Stimulated activated CD4-positive, alpha-beta T cell treated with anti-CD3 and anti-CD28 coated beads, Interleukin-12 subunit alpha, Interleukin-12 subunit beta, amount 100 ng/mL, for 24 hours (primary cell): ENCODE measurements at regions not wholly inside any gene's neighbourhood (a gene's known extent, or its start where the extent isn't known, plus 50 kb on each side); places are given as distances from the start of the nearest gene placed in this dataset.

Experiments used
- DNase-seq, 2 experiments: peaks; one replicate each; pipeline ENCODE4 v3.0.0-alpha.2; 2020; ENCODE audit warnings: low read depth in 2 of 2

DNA sequence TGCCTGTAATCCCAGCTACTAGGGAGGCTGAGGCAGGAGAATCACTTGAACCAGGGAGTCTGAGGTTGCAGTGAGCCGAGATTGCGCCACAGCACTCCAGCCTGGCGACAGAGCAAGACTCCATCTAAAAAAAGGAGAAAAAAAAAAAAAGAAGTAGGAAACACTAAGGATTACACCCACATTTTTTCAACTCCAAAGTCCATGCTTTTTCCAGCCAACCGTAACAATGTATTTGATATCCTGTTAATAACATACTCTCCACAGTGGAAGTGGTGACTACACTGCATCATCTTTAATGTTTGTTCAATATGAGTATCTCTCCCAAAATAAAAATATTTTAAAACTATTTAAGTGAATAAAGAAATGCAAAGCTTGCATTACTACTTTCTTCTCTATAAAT lies 481.6 kb upstream of the ACVR2A start:
- DNase-seq, result no peak

DNA sequence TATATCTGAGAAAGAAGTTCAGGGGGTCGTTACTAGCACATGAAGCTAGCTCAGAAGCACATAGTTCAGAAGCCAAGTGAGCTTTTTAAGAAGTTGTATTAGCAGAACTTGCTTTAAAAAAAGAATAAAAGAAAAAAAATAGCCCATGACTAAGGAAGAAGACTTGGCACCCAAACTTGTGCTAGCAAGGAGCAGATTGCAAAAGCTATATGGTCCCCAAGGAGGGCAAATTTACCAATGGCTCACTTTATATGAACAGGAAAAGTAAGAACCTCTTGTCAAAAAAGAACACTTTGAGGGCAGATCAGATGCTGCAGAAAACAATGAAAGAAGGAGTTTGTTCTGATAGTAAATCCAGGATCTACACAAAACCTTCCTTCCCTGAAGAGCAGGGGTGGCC lies 486.5 kb upstream of the ACVR2A start:
- DNase-seq, result no peak

DNA sequence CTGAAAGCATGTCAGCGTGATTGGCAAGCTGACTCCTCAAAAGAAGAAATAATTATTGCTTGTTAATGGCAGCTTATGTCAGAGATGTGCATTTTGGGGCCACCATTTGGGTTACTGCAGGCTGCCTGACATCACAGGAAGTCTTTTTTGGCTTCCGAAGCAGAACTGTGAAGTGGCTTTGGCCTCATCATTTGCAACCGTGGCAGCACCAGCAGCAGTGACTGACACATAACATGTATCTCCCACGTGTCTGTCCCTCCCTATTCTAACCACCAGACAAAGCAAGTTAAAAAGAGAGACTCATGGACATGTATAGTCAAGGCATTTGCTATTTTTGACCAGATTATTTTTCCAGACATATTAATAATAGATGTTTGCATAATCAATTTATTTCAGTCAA lies 488.7 kb upstream of the ACVR2A start:
- DNase-seq, result no peak

DNA sequence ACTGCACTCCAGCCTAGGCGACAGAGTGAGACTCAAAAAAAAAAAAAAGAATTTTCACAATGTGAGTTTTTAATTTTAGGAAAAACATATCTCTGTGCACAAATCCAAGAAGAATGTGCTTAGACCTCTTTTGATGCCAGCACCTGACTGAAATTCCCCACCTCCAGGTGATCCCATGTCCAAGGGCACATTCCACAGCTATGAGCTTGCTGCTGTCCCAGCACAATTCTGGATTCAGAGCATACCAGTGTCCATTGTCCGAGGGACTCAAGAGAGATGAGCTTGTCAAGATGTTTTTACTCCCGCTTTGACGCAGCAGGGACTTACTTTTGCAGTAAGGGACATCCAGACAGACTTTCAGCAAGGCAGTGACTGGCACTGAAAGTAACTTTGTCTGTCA lies 489.1 kb upstream of the ACVR2A start:
- DNase-seq, result no peak

DNA sequence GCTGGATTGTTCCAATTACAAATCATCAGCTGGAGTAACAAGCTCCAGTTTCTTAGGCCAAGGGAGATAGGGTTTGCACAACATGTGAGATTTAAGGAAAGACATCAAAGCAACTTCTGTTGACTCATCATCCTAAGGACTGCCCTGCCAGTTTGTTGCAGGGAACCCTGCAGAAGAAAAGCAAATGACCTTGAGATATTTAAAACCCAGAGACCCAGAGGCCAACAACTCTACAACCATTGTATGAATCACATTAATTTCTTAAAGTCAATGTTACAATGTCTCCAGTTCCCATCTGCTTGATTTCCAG lies 491.8 kb upstream of the ACVR2A start:
- DNase-seq, result no peak

DNA sequence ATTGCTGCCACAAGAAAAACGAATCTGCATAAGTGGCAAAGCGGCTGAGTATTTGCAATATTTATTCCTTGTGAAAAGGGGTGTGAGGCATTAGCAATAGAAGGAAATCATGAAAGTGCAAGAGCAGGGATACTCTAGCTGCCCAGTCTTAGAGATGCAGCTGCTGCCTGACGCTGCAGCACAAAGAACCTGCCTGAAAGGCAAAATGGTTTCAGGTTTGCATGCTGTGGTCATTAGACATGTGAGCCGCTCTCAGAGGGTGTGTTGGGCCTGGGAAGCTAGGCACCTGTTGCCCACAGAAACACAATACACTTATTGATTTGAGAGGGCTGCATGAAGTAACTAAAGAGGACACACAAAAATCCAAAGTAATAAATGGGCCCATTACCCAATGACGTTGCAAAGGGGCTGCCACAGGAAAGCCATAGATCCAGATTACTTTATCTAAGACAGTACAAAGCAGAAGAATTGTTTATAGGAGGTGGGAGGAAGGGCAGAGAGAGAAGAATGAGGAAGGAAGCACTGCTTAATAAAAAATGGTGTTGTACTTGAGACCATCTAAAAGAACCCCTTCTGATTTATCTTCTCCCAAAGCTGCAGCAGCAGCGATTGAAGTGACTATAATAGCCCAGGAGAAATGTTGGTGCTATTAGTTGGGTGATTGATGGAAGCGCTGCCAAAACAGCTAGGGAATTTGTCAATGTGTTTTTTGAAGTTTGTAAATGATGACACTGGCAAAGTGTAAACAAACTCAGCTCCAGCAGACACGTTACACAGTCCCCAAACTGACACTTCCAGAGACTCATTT lies 492.4 kb upstream of the ACVR2A start:
- no peak for DNase-seq

DNA sequence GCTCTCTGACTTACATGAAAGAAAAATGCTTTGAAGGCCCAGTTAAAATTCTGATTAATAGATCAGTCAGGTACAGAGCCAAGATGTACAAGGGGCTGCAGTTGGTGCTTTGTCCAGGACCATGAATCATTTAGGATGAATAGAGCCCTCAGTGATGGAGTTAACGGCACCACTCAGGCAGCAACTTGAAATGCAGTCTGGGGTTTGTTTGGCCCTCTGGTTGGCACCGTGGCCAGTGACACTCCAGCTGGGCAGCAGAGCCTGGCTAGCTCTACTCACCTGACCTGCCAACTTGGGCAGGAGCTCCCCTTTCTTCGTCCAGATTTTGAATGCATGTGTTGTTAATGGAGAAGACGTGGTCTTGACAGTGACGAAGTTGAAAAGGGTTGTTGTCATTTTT lies 493.0 kb upstream of the ACVR2A start:
- DNase-seq, result no peak

DNA sequence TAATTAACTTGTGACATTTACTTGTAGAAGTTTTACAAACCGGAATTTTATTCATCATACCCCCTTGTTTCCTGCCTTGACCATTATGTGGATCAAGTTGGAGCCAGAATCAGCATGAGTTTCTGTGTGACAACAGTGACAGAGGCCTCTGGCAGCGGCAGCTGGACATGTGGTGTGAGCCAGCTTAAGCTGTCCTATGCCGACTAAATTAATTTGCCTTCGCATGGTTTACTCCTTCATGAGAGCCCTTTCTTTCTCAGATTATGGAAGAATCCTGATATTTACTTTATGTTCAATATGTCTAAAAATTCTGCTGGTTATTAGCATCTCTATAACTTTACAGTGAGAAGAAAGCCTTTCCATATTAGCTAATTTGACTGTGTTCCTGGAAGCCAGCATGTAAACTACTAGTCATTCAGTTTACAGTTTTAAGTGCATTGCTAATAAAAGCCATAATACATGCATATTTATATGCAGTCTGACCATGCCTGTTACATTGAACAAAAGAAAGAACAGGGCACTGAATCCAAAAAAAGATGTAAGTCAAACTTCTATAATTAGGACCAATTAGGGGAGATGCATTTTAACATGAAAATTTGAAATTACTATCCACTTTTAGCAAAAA lies 495.8 kb upstream of the ACVR2A start:
- DNase-seq, result no peak

DNA sequence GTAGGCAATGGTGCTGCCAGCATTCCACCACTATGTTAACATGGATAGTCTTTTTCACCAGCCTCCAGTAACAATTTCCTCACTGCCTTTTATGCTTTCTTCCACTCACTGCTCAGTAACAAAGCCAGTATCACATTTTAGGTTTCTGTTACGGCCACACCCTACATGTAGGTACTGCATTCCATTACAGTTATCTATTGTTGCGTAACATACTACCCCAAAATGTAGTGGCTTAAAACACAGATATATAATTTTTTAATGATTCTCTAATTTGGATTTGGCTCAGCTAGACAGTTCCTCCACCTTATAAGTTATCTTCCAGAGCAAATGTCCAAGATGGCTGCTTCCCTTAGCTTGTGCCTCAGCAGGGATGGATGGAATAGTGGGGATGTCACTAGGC lies 498.7 kb upstream of the ACVR2A start:
- no peak for DNase-seq

DNA sequence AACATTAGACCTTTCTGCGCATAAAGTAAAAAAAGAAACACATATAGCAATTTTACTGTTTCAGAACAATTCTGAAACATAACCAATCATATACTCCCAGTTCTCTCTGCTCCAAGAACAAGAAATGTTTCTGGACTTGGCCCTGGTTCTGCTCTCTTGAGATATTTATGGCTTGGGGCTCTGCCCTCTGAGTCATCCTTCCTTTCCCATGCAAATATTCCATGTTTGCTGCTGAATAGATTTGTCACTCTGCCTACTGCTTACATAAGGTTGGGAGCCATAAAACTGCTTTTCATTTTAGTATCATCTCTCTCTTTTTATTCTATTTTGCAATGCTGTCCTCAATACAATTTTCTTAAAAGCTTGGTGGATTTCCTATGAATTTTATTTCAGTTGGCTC lies 499.6 kb upstream of the ACVR2A start:
- DNase-seq, result no peak

DNA sequence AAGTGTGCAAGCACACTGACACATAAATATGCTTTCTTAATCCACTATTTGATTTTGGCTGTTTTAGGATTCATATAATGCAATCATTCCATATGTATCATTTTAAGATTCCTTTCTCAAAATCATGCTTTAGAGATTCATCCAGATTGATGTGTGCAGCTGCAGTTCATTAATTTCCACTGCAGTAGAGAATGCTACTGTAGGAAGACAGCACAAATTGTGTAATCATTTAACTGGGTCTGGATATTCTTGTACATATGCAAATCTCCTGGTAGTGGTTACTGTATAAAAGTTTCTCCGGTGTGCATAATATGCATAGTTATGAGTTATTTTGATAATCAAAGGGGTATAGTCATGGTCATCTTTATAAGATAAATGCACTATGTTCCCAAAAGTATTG lies 502.5 kb upstream of the ACVR2A start:
- no peak for DNase-seq

DNA sequence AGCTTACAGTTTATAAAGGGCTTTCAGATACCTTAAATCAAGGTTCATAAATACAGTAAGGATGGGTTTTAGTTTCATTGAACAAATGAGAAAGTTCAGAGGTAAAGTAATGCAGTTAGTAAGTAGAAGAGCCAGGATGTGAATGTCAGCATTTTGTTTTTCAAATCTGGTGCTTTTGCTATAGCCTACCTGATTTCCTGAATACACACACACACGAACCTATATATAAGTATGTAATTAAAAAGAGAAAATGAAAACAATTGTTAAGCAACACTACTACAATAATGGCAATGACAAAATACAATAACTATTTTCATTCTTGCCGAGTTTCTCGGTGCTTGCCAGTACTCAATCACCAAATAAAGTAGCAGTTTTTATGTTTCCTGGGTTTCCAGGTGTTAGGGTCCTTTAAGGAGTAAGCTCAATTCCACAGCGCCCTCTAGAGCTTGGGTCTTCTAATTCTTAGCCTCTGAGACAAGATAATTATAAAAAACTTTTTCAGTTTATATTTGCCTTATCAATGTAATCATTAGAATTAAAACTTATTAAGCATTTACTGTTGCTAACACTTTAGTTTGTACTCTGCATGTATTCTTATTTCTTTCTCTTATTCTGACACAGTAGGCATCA lies 512.9 kb upstream of the ACVR2A start:
- DNase-seq, result peak in 1 of 2 experiments; percentile 36

DNA sequence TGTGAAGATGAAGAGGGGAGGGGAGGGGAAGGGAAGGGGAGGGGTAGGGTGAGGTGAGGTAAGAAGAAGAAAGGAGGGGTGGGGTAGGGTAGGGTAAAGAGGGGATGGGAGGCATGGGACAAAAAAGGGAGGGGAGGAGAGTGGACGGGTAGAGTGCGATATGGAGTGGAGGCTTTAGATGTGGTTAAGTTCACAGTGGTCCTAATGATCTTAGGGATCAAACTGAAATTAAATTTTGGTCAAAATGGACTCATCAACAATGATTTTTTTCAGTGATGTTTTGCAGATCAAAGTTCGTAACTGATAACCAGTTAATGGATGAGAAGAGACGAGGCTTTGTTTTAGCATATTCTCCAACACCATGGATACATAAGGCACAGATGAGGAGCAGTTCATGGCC lies 513.9 kb upstream of the ACVR2A start:
- no peak for DNase-seq

DNA sequence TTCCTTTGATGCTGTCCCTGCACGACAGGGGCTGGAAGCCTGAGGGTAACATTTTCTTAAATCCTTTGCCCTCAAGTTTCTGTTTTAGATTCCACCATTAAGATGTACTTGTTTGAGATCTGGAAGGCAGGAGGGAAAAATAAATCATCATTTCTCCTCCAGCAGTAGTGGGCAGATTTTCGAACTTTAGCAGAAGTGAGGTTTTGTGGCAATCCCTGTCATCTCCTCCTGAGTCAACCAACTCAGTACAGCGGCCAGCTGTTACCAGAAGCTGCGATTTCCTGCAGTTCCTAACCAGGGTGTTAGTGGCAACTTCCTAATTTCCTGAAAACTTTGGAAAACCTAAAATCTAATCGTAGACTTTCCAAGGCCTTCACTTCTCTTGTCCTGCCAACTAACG lies 517.2 kb upstream of the ACVR2A start:
- no peak for DNase-seq

DNA sequence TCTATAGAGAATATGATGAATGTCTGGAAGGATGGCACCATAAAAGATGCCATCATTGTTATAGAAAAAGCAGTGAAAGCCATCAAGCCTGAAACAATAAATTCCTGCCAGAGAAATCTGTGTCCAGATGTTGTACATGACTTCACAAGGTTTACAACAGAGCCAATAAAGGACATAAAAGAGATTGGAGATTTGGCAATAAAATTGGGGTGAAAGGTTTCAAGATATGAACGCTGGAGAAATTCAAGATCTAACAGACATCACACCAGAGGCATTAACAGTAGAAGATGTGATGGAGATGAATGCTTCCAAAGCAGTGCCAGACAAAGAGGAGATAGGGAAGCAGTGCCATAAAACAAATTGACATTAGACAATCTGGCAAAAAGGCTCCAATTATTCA lies 518.8 kb upstream of the ACVR2A start:
- no peak for DNase-seq

DNA sequence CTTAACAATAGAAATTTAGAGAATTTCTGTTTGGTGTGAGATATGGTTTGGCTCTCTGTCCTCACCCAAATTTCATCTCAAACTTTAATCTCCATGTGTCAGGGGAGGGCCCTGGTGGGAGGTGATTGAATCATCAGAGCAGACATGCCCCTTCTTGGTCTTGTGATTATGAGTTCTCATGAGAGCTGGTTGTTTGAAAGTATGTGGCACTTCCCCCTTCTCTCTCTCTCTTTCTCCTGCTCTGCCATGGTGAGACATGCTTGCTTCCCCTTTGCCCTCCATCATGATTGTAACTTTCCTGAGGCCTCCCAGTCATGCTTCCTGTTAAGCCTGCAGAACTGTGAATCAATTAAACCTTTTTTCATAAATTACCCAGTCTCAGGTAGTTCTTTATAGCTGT lies 524.7 kb upstream of the ACVR2A start:
- no peak for DNase-seq

DNA sequence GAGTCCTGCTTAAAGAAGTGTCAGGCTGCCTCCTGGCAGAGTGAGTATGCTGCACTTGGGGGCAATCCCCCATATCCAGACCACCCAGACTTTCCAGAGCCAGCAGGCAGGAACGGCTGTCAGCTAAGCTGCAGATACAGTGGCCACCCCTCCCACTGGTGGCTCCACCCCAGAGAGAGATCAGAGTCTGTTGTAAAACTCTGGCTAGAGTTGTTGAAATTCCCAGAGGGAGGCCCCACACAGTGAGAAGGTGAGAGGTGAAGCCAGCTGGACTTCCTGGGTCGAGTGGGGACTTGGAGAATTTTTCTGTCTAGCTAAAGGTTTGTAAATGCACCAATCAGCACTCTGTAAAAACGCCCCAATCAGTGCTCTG lies 533.8 kb upstream of the ACVR2A start:
- no peak for DNase-seq

DNA sequence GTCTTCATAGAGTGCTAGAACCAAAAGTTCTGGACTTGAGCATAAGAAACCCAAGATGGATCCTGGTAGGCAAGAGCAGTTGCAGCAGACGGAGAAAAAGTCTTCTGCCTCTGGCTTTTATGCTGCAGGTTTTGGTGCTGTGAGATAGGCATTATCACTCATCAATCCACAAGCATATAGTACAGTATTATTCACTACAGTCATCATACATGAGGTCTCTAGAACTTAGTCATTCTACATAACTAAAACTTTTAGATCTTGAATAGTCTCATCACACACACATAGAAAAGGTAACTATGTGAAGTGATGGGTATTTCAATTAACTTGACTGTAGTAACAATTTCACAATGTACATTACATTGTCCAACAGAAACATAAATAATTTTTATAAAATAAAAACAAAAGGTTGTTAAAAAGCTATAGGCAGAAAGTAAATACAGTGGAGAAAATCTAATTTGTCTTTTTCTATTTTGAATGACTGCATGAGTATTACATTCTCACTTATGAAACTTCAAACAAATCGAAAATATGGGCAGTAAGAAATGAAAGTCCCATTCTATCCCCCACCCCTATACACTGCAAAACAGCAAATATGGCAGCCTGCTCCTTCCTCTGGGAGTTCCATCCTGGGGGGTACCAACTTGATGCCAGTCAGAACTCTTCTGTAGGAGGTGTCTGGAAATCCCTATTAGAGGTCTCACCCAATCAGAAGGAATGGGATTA lies 534.3 kb upstream of the ACVR2A start:
- no peak for DNase-seq

DNA sequence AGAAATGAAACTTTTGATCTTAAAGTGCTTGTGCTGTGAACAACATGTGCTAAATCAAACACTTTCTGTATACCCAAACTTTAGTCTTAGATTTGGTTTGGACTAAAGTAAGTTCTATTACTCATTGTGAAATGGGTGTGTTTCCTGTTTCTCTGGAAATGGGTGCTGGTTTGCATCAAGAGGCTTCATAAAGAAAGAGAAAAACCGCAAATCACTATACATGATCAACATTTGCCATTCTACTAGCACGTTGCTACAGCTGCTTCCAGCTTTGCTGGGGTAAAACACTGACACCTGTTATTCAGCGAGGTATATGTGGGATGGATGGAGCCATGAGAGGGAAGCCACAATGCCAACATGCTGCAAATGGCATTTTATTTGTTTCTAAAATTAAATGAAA lies 547.0 kb upstream of the ACVR2A start:
- no peak for DNase-seq

DNA sequence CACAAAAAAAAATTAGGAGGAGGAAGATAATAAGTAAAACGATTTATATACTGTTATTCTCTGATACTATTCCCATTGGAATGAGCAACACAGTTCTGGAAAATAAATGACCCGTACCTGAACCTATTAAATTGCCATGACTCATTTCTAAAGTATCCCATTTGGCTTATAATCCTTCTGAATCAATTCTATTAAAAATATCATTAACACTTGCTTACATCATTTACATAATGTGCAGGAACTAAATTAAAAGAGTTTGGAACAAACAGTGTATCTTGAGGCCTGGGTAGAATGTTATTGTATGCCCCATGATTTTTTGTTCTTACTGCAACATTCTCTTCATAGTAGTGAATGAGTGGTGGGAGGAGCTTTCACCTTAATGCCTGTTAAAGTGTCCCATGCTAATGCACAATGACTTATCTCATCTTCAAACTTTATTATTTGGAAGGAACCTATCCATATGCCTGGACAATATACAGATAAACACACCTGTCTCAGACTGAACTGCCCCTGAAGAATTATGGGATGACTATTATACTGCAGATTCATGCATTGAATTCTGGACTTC lies 549.9 kb upstream of the ACVR2A start:
- no peak for DNase-seq

DNA sequence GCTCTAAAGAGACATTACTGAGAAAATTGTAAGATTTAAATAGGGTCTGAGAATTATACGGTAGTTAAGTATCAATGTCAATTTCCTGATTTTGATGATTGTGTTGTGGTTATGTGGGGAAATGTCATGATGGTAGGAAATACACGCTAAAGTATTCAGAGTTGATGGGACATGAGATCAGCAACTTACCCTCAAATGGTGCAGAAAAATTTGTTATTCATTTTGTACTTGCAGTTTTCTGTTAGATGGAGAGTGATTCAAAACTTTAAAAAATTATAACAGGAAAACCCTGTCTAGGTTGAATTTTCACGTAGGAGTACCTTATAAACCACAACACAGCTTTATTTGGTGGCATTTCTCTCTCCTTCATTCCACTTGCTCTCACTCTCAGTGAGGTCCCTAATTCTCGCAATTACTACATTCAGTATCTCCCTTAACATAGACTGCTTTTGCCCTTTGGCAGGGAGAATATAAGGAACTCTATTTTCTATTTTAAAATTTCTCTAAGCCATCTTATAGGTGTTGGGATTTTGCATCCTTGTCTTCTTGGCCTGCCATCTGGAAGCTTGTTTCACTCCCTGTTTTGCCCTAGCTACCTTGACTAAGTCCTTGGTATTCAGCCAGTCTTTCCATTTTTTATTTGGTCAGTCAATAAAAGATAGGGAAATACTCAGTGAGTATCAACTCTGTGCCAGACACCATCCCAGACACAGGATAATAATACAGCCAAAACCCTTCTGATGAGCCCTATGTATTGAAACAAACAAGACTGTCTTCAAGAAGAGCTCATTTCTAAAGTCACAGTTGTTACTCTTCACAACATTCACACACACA lies 550.6 kb upstream of the ACVR2A start:
- no peak for DNase-seq

DNA sequence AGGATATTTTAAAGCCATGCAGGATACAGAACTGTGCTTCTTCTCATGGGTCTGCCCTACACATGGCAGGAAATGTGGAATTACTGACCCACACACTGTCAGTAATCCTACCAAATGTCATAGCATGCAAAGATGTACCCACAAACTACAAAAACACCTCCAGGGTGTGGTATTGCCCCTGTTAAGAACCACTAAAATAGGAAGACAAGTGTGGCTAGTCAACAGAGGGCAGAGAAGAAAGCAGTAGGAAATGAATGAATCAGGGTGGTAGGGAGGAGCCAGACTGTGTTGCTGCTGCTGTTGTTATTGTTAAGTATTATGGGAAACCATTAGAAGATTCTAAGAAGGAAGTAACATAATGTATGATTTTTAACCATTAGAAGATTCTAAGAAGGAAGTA lies 556.7 kb upstream of the ACVR2A start:
- DNase-seq, result no peak
